Endothelial cell of umbilical vein (primary cell): ENCODE measurements at regions not wholly inside any gene's neighbourhood (a gene's known extent, or its start where the extent isn't known, plus 50 kb on each side); places are given as distances from the start of the nearest gene placed in this dataset.

Experiments
- BruUV-seq: library from RNA; stranded (reverse); fragments of 400-500 nt; replicated peaks from 2 replicates; lab custom pipeline; 2021; lab: Mats Ljungman, UMichigan
- CTCF ChIA-PET: fragments of 300-600, 350-600 bp; sonication (Branson Sonifier 250); formaldehyde crosslinking; loops from one replicate; lab custom pipeline; 2021; ENCODE audit warnings: antibody characterized with exemption, inconsistent platforms; lab: Charles Lee
- POLR2A ChIA-PET: fragments of 300-600, 350-600 bp; sonication (Branson Sonifier 250); formaldehyde crosslinking; loops from one replicate; lab custom pipeline; 2021; ENCODE audit warnings: antibody characterized with exemption, inconsistent platforms; lab: Charles Lee
- DNase-seq: peaks from one replicate; pipeline ENCODE4 v3.0.0-alpha.2; 2011; ENCODE audit warnings: low read depth, low spot score
- FAIRE-seq: peaks from 2 replicates; lab custom pipeline; 2011; peaks lifted over from hg19 to GRCh38; lab: Jason Lieb, UNC
- H2AFZ ChIP-seq: 2 replicates; pipeline ENCODE4 v1.6.0; 2012; ENCODE audit warnings: low read depth, low read length, control low read depth, inconsistent platforms
- H3K27ac ChIP-seq: 2 replicates; pipeline ENCODE4 v1.5.1; 2011; ENCODE audit warnings: low read depth, mild to moderate bottlenecking, control low read depth, low read length, moderate library complexity; ENCODE audit not compliant: insufficient read depth
- H3K27me3 ChIP-seq, 2 experiments: 2 replicates each; pipeline versions ENCODE4 v1.6.0 to v1.6.1; 2011; ENCODE audit warnings: low read length in 2 of 2, mixed read lengths in 1 of 2; ENCODE audit not compliant: control insufficient read depth in 2 of 2, insufficient read depth in 2 of 2
- H3K36me3 ChIP-seq, 2 experiments: 2 replicates in 1 of 2; 3 replicates in 1 of 2; pipeline ENCODE4 v1.5.1; 2011; ENCODE audit warnings: low read length in 2 of 2, mild to moderate bottlenecking in 1 of 2, moderate library complexity in 1 of 2; ENCODE audit not compliant: control insufficient read depth in 2 of 2, insufficient read depth in 2 of 2; ENCODE audit errors: extremely low read depth in 1 of 2
- H3K4me1 ChIP-seq: 3 replicates; pipeline ENCODE4 v1.5.1; 2011; ENCODE audit warnings: mild to moderate bottlenecking, low read length; ENCODE audit not compliant: control insufficient read depth, insufficient read depth; ENCODE audit errors: extremely low read depth
- H3K4me2 ChIP-seq: 2 replicates; pipeline ENCODE4 v1.6.1; 2011; ENCODE audit warnings: low read length, control low read depth, mixed read lengths; ENCODE audit not compliant: insufficient read depth
- H3K4me3 ChIP-seq, 3 experiments: fragments of 200-600 bp in 1 of 3; sonication (generic), shearing (Covaris generic) in 1 of 3; replicated peaks in 1 of 3; 2 replicates each; pipeline ENCODE4 v1.5.1; 2011 to 2016; ENCODE audit warnings: control low read depth in 3 of 3, low read length in 3 of 3, mild to moderate bottlenecking in 2 of 3, inconsistent platforms in 1 of 3, low read depth in 1 of 3, moderate library complexity in 1 of 3; ENCODE audit not compliant: insufficient read depth in 1 of 3
- H3K79me2 ChIP-seq: 2 replicates; pipeline ENCODE4 v1.6.0; 2012; ENCODE audit warnings: low read length, inconsistent platforms; ENCODE audit not compliant: control insufficient read depth, insufficient read depth
- H3K9ac ChIP-seq: replicated peaks from 2 replicates; pipeline ENCODE3; 2011; ENCODE audit warnings: low read length, control low read depth; ENCODE audit not compliant: insufficient read depth; ENCODE audit errors: extremely low read depth
- H3K9me1 ChIP-seq: replicated peaks from 3 replicates; pipeline ENCODE4 v1.6.0; 2011; ENCODE audit warnings: mild to moderate bottlenecking, low read length; ENCODE audit not compliant: control insufficient read depth, insufficient read depth; ENCODE audit errors: extremely low read depth
- H3K9me3 ChIP-seq: replicated peaks from 2 replicates; pipeline ENCODE4 v1.5.1; 2012; ENCODE audit warnings: low read length, inconsistent platforms; ENCODE audit not compliant: control insufficient read depth, insufficient read depth
- H4K20me1 ChIP-seq: replicated peaks from 2 replicates; pipeline ENCODE3; 2011; ENCODE audit warnings: mild to moderate bottlenecking, low read length; ENCODE audit not compliant: control insufficient read depth, insufficient read depth; ENCODE audit errors: extremely low read depth
- EZH2 ChIP-seq: IDR thresholded peaks from 2 replicates; pipeline ENCODE4 v1.6.1; 2012; ENCODE audit warnings: borderline replicate concordance, low read depth, mild to moderate bottlenecking, moderate library complexity, low read length, inconsistent platforms; ENCODE audit not compliant: severe bottlenecking
- FOS ChIP-seq: IDR thresholded peaks from 2 replicates; pipeline ENCODE4 v1.6.1; 2011; ENCODE audit warnings: mild to moderate bottlenecking, low read length, moderate library complexity, borderline replicate concordance; ENCODE audit not compliant: insufficient read depth
- GATA2 ChIP-seq: IDR thresholded peaks from 2 replicates; pipeline ENCODE4 v1.7.0; 2011; ENCODE audit warnings: low read depth, mild to moderate bottlenecking, moderate library complexity, mixed read lengths, low read length; ENCODE audit not compliant: insufficient read length, insufficient read depth
- JUN ChIP-seq: IDR thresholded peaks from 2 replicates; pipeline ENCODE4 v1.6.1; 2011; ENCODE audit warnings: borderline replicate concordance, low read depth; ENCODE audit not compliant: insufficient read length, insufficient read depth
- MYC ChIP-seq: IDR thresholded peaks from one replicate; pipeline ENCODE4 v1.6.1; 2011; ENCODE audit warnings: mild to moderate bottlenecking, low read depth, low read length
- POLR2A ChIP-seq: IDR thresholded peaks from 2 replicates; pipeline ENCODE4 v1.6.1; 2012; ENCODE audit warnings: low read depth, mild to moderate bottlenecking, control low read depth, low read length
- POLR2AphosphoS5 ChIP-seq: IDR thresholded peaks from 2 replicates; pipeline ENCODE4 v1.6.1; 2012; ENCODE audit warnings: low read depth, mild to moderate bottlenecking, control low read depth, low read length, moderate library complexity; ENCODE audit not compliant: insufficient read depth
- dilution Hi-C: fragments of 300-500 bp; cut with MboI; formaldehyde crosslinking; loops from one replicate; pipeline ENCODE4 v1.15.0; 2019; ENCODE audit warnings: low sequenced_read_pairs; ENCODE audit not compliant: extremely low pct_ligation_motif_present
- intact Hi-C: fragments of 100-400 bp; cut with micrococcal nuclease; formaldehyde crosslinking; loops from one replicate; pipeline ENCODE4 v1.10.0; 2022
- TF ChIP-seq, protein P1 (sequence below): IDR thresholded peaks from 2 replicates; pipeline ENCODE4 v1.6.1; 2011; ENCODE audit not compliant: insufficient read depth, insufficient read length
- TF ChIP-seq, protein P2 (sequence below), 2 donors: IDR thresholded peaks; 1 replicate in 1 of 2; 2 replicates in 1 of 2; pipeline ENCODE4 v1.5.1; 2011; ENCODE audit warnings: low read length in 2 of 2, mild to moderate bottlenecking in 2 of 2, moderate library complexity in 2 of 2, control low read depth in 1 of 2, inconsistent platforms in 1 of 2, low read depth in 1 of 2; ENCODE audit not compliant: insufficient read depth in 1 of 2; ENCODE audit errors: extremely low read depth in 1 of 2

DNA sequence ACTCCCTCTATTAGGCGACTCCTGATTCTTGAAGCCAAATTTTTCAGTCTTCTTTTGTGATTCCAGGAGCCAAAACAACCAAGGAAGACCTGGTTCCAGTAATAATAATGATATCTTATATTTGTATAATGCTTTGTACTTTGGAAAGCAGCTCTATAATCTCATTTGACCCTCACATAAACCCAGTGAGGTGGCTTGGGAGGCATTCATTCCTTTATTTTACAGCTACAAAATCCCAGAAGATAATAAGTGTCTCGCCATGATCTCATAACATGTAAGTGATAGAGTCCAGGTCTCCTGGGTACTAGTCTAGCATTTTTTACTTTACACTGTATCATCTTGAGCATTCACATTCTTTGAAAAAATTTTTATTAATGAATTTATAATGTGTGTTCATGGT is 143.1 kb downstream of the ACTBL2 start:
- BruUV-seq = no TSS peak
- H4K20me1 ChIP-seq = no peaks in the 10 kb centered on the region

More for the DNA sequence above, 143.1 kb downstream of the ACTBL2 start:
- H3K9me3 ChIP-seq = no peaks in the 10 kb centered on the region
- DNase-seq (no peak), FAIRE-seq (no peak)
- H3K27ac ChIP-seq = no peak overlapping the region
- no peak overlapping the region for H3K9ac ChIP-seq
- dilution Hi-C loops = no loop called here
- H3K27me3 ChIP-seq = no peaks in the 10 kb centered on the region
- POLR2A ChIA-PET = no interaction called here
- intact Hi-C loops = no loop called here
- CTCF ChIA-PET = interaction anchor here (0.6 to 2.3 kb wide), 5 partner anchors 9 to 160 kb away, joined by 3 to 10 read pairs (median 5); no protein-coding TSS in a partner anchor
- no peak overlapping the region for H3K4me2 ChIP-seq
- peaks cover 11% of the 10 kb centered on the region for H3K4me1 ChIP-seq
- H3K79me2 ChIP-seq = no peaks in the 10 kb centered on the region
- no peaks in the 10 kb centered on the region for H3K9me1 ChIP-seq
- TF ChIP-seq POLR2A = no peak
- no peak for TF ChIP-seq POLR2AphosphoS5
- no peak for TF ChIP-seq GATA2
- TF ChIP-seq MYC = no peak
- TF ChIP-seq, protein P1, sequence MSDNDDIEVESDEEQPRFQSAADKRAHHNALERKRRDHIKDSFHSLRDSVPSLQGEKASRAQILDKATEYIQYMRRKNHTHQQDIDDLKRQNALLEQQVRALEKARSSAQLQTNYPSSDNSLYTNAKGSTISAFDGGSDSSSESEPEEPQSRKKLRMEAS = no peak
- TF ChIP-seq EZH2 = no peak
- no peak for TF ChIP-seq FOS
- no peak for TF ChIP-seq JUN
- TF ChIP-seq, protein P2, sequence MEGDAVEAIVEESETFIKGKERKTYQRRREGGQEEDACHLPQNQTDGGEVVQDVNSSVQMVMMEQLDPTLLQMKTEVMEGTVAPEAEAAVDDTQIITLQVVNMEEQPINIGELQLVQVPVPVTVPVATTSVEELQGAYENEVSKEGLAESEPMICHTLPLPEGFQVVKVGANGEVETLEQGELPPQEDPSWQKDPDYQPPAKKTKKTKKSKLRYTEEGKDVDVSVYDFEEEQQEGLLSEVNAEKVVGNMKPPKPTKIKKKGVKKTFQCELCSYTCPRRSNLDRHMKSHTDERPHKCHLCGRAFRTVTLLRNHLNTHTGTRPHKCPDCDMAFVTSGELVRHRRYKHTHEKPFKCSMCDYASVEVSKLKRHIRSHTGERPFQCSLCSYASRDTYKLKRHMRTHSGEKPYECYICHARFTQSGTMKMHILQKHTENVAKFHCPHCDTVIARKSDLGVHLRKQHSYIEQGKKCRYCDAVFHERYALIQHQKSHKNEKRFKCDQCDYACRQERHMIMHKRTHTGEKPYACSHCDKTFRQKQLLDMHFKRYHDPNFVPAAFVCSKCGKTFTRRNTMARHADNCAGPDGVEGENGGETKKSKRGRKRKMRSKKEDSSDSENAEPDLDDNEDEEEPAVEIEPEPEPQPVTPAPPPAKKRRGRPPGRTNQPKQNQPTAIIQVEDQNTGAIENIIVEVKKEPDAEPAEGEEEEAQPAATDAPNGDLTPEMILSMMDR (IDR thresholded peaks at IDR 0.05; ENCODE audit: extremely low read depth in 1 of 2, insufficient read depth in 1 of 2, low read depth in 1 of 2, low read length in 2 of 2) = no peak
- no peak overlapping the region for H2AFZ ChIP-seq
- H3K4me3 ChIP-seq = no peak overlapping the region
- no peaks in the 10 kb centered on the region for H3K36me3 ChIP-seq
